ENCODE measurements at regions not wholly inside any gene's neighbourhood (a gene's known extent, or its start where the extent isn't known, plus 50 kb on each side); places are given as distances from the start of the nearest gene placed in this dataset.

- Histone ChIP-seq H3K4me1 (ENCODE audit: insufficient read depth, low read length) (no peaks in the 10 kb centered on the region; the same call in 1 of the 2 replicates), H3K9ac (ENCODE audit: low read depth, low read length) (no peak overlapping the region), H3K4me2 (ENCODE audit: insufficient read depth, low read length) (no peak overlapping the region), H3K4me3 (ENCODE audit: low read depth in 1 of 2, low read length in 2 of 2) (no peak overlapping the region), H4K20me1 (ENCODE audit: insufficient read depth, low read length) (no peaks in the 10 kb centered on the region), H3K36me3 (ENCODE audit: insufficient read depth, low read length) (no peaks in the 10 kb centered on the region), H2AFZ (ENCODE audit: low read depth, low read length) (no peak overlapping the region), H3K27me3 (ENCODE audit: insufficient read depth, low read length, poor library complexity) (no peaks in the 10 kb centered on the region), H3K9me3 (ENCODE audit: insufficient read depth, low read length, severe bottlenecking) (no peaks in the 10 kb centered on the region), H3K27ac (ENCODE audit: low read length) (no peak overlapping the region), H3K79me2 (ENCODE audit: insufficient read depth, low read length) (no peaks in the 10 kb centered on the region)
- DNase-seq = no peak
- no peak for ATAC-seq (ENCODE audit: insufficient read depth, low read depth)
- TF ChIP-seq CTCF (IDR thresholded peaks at IDR 0.05; ENCODE audit: borderline replicate concordance, extremely low read depth, low read length, poor library complexity, severe bottlenecking) (no peak), EZH2 (IDR thresholded peaks at IDR 0.05; ENCODE audit: borderline replicate concordance, low read depth, low read length, severe bottlenecking) (no peak)
Observed at GRCh38 chr11:104781719-104782376, 116.4 kb downstream of the CASP12 start.

GRCh38 chr11:104781037-104781436 lies 117.2 kb downstream of the CASP12 start:
- Histone ChIP-seq H4K20me1 (ENCODE audit: insufficient read depth, low read length) (no peaks in the 10 kb centered on the region), H3K9ac (ENCODE audit: low read depth, low read length) (no peak overlapping the region), H3K4me3 (ENCODE audit: low read depth in 1 of 2, low read length in 2 of 2) (no peak overlapping the region), H2AFZ (ENCODE audit: low read depth, low read length) (no peak overlapping the region), H3K36me3 (ENCODE audit: insufficient read depth, low read length) (no peaks in the 10 kb centered on the region), H3K9me3 (ENCODE audit: insufficient read depth, low read length, severe bottlenecking) (no peaks in the 10 kb centered on the region), H3K4me1 (ENCODE audit: insufficient read depth, low read length) (no peaks in the 10 kb centered on the region; the same call in 1 of the 2 replicates), H3K4me2 (ENCODE audit: insufficient read depth, low read length) (no peak overlapping the region), H3K79me2 (ENCODE audit: insufficient read depth, low read length) (no peaks in the 10 kb centered on the region), H3K27me3 (ENCODE audit: insufficient read depth, low read length, poor library complexity) (no peaks in the 10 kb centered on the region), H3K27ac (ENCODE audit: low read length) (no peak overlapping the region)
- no peak for TF ChIP-seq CTCF (IDR thresholded peaks at IDR 0.05; ENCODE audit: borderline replicate concordance, extremely low read depth, low read length, poor library complexity, severe bottlenecking)
- no peak for TF ChIP-seq EZH2 (IDR thresholded peaks at IDR 0.05; ENCODE audit: borderline replicate concordance, low read depth, low read length, severe bottlenecking)
- no peak for DNase-seq
- no peak for ATAC-seq (ENCODE audit: insufficient read depth, low read depth)

GRCh38 chr11:104776501-104777170 lies 121.6 kb downstream of the CASP12 start:
- ATAC-seq (ENCODE audit: insufficient read depth, low read depth) = no peak

More at GRCh38 chr11:104776501-104777170, 121.6 kb downstream of the CASP12 start:
- no peak overlapping the region for H3K4me3 ChIP-seq (ENCODE audit: low read depth in 1 of 2, low read length in 2 of 2)
- H3K36me3 ChIP-seq (ENCODE audit: insufficient read depth, low read length) = no peaks in the 10 kb centered on the region
- no peak overlapping the region for H3K9ac ChIP-seq (ENCODE audit: low read depth, low read length)
- H4K20me1 ChIP-seq (ENCODE audit: insufficient read depth, low read length) = no peaks in the 10 kb centered on the region
- H3K9me3 ChIP-seq (ENCODE audit: insufficient read depth, low read length, severe bottlenecking) = no peaks in the 10 kb centered on the region
- DNase-seq = no peak
- H2AFZ ChIP-seq (ENCODE audit: low read depth, low read length) = no peak overlapping the region
- no peak overlapping the region for H3K4me2 ChIP-seq (ENCODE audit: insufficient read depth, low read length)
- H3K79me2 ChIP-seq (ENCODE audit: insufficient read depth, low read length) = no peaks in the 10 kb centered on the region
- no peaks in the 10 kb centered on the region for H3K27me3 ChIP-seq (ENCODE audit: insufficient read depth, low read length, poor library complexity)
- H3K4me1 ChIP-seq (ENCODE audit: insufficient read depth, low read length) = peaks cover 9% of the 10 kb centered on the region
- no peak overlapping the region for H3K27ac ChIP-seq (ENCODE audit: low read length)
- TF ChIP-seq CTCF (IDR thresholded peaks at IDR 0.05; ENCODE audit: borderline replicate concordance, extremely low read depth, low read length, poor library complexity, severe bottlenecking) = no peak
- no peak for TF ChIP-seq EZH2 (IDR thresholded peaks at IDR 0.05; ENCODE audit: borderline replicate concordance, low read depth, low read length, severe bottlenecking)

All from DND-41 (cell line).